DMS53 (cell line): ENCODE measurements at regions not wholly inside any gene's neighbourhood (a gene's known extent, or its start where the extent isn't known, plus 50 kb on each side); places are given as distances from the start of the nearest gene placed in this dataset.

Experiments
- DNase-seq: peaks from one replicate; lab custom pipeline; 2025; lab: John Stamatoyannopoulos, UW

- DNase-seq: no peak
These were observed 231.3 kb upstream of the NR4A3 start for GRCh38 chr9:99590410-99590809.

GRCh38 chr9:99590840-99591239 is 230.8 kb upstream of the NR4A3 start:
- DNase-seq: no peak

GRCh38 chr9:99591770-99592169 is 229.9 kb upstream of the NR4A3 start:
- DNase-seq: no peak

DNA sequence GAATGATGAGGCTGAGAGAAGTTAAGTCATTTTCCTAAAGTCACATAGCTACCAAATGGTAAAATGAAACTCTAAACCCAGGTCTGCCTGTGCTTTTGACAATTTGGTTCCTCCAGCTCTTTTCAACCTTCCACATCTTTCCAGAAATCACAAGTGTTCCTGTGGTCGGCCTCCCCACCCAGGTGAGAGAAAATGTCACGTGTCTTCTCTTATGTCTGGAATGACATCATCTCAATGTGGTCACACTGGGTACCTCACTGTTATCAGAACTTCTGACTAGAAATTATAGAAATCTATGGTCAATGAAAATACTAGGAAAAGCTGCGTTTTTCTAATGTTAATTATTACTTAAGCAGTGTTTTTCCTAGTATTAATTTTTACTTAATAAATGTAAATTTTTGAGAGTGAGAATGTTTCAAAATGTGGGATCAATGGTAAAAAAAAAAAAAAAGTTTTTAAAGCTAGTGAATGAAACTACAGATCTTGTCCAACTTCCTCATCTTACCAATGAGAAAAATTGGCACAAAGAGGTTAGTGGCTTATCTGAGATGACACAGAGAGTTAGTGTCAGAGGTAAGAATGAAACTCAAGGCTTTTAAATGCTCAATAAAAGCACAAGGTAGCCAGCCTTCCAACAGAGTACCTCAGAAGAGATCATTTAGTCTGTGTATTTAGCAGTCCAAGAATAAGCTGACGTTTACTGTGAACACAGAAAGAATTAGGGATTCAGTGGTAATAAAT is 228.7 kb upstream of the NR4A3 start:
- DNase-seq: no peak

DNA sequence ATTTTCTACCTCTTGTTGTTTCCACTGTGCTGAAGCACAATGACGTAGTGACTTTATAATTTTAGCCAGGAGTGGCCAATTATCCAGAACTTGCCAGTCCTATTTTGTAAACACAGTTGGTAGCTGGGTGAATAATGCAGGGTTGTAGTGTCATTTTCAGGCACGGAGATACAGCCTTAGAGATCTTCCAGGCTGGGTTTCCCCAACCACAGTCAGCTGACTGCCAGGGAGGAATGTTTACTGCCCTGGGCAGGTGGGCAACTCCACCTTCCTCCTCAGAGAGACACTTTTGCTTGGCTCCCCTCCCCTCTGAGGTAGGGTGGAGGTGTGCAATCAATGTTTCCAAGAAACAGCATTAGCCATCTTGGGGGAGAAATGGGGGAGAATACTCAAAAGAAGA is 228.1 kb upstream of the NR4A3 start:
- DNase-seq: no peak

DNA sequence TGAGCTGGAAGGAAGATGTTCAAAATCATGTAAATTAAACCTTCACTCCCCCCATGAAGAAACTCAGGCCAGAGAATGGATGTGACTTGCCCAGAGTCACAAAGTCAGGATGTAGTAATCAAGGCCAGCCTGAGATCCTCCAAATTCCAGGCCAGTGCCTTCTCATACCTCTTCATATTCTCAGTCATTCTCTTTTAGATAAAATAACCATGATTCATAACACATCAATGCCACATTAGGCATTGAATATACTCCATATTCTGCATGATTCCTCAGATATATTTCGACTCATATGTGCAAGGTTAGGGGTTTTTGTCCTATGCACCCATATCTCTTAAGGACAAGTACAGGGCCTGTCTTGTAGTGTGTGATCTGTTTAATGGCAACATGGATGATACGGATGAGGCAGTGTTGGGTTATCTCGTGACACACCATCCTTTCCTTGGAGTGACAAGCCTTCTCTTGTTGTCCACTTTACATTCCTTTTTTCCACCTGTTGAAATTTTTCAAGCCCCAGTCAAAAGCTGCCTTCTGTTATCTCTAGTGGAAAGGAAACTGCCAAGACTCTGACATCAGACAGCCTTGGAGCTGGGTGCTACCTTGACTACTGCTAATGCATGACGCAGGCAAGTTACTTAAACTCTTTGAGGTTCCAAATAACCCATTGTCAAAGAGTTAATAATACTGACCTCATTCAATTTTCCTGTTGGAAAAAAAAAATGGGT is 227.5 kb upstream of the NR4A3 start:
- no peak for DNase-seq

DNA sequence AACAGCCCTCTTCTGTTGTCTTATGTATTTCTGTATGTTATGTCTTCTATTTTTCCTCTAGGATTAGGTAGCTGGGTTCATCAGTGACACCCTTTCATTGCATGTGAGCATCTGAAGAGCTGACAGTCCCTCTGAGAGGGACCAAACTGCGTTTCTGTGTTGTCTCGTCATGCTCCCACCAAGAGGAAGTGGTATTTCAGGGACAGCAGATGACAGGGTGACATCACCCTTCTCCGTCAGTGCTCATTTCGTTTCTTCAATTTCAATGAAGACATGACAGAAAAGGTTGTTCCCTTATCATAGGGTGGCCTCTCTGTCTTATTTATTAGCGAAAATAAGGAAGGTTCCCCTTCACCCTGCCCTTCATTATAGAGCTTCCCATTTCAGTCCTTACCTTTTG is 225.9 kb upstream of the NR4A3 start:
- DNase-seq: no peak

- no peak for DNase-seq
These were observed 220.0 kb upstream of the NR4A3 start for GRCh38 chr9:99601571-99602111.

- DNase-seq: no peak
These were observed 218.8 kb upstream of the NR4A3 start for GRCh38 chr9:99602854-99603253.

- no peak for DNase-seq
These were observed 216.5 kb upstream of the NR4A3 start for GRCh38 chr9:99605016-99605743.

DNA sequence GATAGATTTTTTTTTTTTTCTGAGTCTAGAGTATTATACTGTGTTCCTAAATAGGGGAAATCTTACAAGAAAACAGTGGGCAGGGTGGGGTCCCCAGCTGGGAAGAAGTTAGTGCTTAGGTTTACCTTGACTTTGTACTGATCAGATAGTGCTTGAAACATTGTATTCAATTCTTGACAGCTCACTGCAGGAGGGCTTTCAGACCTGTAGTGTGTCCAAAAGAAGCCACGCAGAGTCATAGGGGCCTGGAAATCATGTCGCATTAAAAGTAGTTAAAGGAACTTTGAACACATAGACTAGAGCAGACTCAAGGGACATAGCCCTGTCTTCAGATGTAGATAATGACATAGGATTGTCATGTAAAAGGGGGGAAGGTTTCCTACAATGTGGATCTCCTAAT is 215.4 kb upstream of the NR4A3 start:
- no peak for DNase-seq

DNA sequence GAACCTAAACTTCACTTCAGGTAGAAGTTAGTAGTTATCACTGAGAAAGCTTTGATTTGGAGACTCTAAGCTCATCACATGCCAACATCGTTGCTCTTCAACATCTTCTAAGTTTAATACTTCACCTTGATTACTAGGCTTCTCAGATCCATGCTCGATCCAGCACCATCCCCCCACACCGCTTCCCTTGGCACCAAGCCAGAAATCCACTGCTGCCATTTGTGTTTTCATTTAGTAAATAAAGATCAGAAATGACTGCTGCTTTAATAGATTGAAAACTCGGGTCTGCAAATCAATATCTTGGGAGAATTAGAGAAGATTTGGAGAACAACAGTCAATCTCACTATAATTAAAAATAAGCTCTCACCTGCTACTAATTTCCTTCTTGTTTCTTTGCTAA is 214.7 kb upstream of the NR4A3 start:
- DNase-seq: no peak

- no peak for DNase-seq
These were observed 213.7 kb upstream of the NR4A3 start for GRCh38 chr9:99607842-99608448.

DNA sequence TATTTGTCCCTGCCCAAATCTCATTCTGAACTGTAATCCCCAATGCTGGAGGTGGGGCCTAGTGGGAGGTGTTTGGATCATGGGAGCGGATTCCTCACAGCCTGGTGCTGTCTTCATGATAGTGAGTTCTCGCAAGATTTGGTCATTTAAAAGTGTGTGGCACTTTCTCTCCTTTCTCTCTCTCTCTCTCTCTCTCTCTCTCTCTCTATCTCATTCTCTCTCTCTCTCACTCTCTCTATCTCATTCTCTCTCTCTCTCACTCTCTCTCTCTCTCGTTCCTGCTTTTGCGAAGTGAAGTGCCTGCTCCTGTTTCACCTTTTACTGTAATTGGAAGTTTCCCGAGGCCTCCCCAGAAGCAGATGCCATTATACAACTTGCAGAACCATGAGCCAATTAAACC is 207.3 kb upstream of the NR4A3 start:
- no peak for DNase-seq

- no peak for DNase-seq
These were observed 200.6 kb upstream of the NR4A3 start for GRCh38 chr9:99621040-99621439.

DNA sequence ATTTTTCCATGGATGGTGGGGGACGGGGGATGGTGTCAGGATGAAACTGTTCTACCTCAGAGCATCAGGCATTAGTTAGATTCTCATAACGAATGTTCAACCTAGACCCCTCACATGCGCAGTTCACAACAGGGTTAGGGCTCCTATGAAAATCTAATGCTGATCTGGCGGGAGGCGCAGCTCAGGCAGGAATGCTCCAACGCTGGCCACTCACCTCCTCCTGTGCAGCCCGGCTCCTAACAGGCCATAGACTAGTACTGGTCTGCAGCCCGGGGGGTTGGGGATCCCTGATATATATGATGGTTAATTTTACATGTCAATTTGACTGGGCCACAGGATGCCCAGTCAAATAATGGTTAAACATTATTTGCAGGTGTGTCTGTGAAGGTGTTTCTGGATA is 199.0 kb upstream of the NR4A3 start:
- DNase-seq: no peak

- no peak for DNase-seq
These were observed 197.8 kb upstream of the NR4A3 start for GRCh38 chr9:99623780-99624364.

DNA sequence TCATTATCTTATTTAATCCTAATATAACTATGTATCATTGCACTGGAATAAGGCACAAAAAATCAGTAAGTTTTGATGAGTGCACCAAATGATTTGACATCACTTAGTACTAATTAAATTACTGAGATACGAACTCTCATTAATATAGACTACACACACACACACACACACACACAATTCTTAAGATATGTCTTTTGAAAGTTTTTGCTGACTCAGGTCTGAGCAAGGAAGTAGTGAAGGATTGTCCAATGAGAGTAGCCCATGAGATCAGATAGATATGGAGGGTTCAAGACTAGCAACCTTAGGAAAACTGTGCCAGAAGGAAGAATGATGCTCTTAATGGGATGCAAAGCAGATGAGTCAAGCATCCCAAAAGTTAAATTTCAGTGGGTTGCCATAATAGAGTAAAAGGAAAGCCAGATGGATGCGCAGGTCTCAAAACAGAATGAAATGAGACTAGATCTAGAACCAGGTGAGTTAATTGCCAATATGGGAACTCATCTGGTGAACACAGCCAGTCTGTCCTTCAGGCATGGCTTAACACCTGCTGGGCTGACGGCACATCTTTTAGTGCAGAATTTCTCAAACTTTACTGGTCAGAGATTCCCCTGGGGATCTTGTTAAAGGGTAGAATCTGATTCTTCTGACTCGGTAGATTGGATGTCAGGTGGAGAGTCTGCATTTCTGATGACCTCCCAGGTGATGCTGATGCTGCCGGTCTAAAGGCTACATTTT is 197.0 kb upstream of the NR4A3 start:
- DNase-seq: no peak

- DNase-seq: no peak
These were observed 195.3 kb upstream of the NR4A3 start for GRCh38 chr9:99626426-99626825.

DNA sequence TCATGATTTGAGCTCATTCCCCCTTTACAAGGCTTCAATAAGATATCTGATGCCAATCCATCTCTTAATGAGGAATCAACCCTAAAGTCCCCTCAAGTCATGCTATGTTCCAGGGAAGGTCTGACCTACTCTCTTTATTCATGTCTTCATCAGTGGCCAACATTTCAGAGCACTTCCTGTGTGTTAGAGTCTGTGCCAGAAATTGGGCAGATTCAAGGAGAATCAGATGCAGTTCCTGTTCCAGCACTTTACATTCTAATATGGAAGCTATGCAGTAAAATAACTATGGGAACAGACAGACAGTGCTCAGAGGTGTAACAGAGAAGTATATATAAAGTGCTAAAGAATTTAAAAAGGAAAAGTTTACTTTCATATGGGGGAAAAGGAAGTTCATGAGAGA is 193.4 kb upstream of the NR4A3 start:
- no peak for DNase-seq
